ENCODE measurements at regions not wholly inside any gene's neighbourhood (a gene's known extent, or its start where the extent isn't known, plus 50 kb on each side); places are given as distances from the start of the nearest gene placed in this dataset.

- Histone ChIP-seq H3K27me3 (no peaks in the 10 kb centered on the region), H3K9me3 (no peaks in the 10 kb centered on the region), H3K36me3 (no peaks in the 10 kb centered on the region), H3K4me1 (no peaks in the 10 kb centered on the region), H3K27ac (no peak overlapping the region), H3K4me3 (no peak overlapping the region)
- ATAC-seq: no peak
- TF ChIP-seq, protein P1, sequence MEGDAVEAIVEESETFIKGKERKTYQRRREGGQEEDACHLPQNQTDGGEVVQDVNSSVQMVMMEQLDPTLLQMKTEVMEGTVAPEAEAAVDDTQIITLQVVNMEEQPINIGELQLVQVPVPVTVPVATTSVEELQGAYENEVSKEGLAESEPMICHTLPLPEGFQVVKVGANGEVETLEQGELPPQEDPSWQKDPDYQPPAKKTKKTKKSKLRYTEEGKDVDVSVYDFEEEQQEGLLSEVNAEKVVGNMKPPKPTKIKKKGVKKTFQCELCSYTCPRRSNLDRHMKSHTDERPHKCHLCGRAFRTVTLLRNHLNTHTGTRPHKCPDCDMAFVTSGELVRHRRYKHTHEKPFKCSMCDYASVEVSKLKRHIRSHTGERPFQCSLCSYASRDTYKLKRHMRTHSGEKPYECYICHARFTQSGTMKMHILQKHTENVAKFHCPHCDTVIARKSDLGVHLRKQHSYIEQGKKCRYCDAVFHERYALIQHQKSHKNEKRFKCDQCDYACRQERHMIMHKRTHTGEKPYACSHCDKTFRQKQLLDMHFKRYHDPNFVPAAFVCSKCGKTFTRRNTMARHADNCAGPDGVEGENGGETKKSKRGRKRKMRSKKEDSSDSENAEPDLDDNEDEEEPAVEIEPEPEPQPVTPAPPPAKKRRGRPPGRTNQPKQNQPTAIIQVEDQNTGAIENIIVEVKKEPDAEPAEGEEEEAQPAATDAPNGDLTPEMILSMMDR (IDR thresholded peaks at IDR 0.05): no peak
- no peak for TF ChIP-seq EP300 (IDR thresholded peaks at IDR 0.05)
- TF ChIP-seq POLR2A (IDR thresholded peaks at IDR 0.05): no peak
- no peak for TF ChIP-seq POLR2AphosphoS5 (IDR thresholded peaks at IDR 0.05)
- WGBS, 2 donors (ENCODE audit: low coverage in 1 of 2): 89 to 94% methylated on average over 3 of the region's 3 CpGs
These were observed 51.5 kb upstream of the FAM241A start for GRCh38 chr4:112093636-112094202.

GRCh38 chr4:112094330-112094729, 50.9 kb upstream of the FAM241A start:
- ATAC-seq: no peak
- H3K36me3 ChIP-seq: no peaks in the 10 kb centered on the region
- WGBS, 2 donors (ENCODE audit: low coverage in 1 of 2): 20 to 56% methylated on average over 1 of the region's 1 CpG
- H3K27ac ChIP-seq: no peak overlapping the region
- no peaks in the 10 kb centered on the region for H3K27me3 ChIP-seq
- H3K9me3 ChIP-seq: no peaks in the 10 kb centered on the region
- H3K4me1 ChIP-seq: peaks cover 0 to 1% (median 0%) of the 10 kb centered on the region in 3 donors
- TF ChIP-seq POLR2A (IDR thresholded peaks at IDR 0.05): no peak
- TF ChIP-seq, protein P1 (IDR thresholded peaks at IDR 0.05): no peak
- no peak for TF ChIP-seq POLR2AphosphoS5 (IDR thresholded peaks at IDR 0.05)
- TF ChIP-seq EP300 (IDR thresholded peaks at IDR 0.05): no peak
- H3K4me3 ChIP-seq: no peak overlapping the region

Small RNA genes in the stretch of these regions (small RNA-seq; reads per million reads assigned to genes)
- 0 reads per million in 4 donors for gene MIR297
- 0 reads per million in 4 donors for gene RNU6-289P
